ENCODE measurements at regions not wholly inside any gene's neighbourhood (a gene's known extent, or its start where the extent isn't known, plus 50 kb on each side); places are given as distances from the start of the nearest gene placed in this dataset.

DNA sequence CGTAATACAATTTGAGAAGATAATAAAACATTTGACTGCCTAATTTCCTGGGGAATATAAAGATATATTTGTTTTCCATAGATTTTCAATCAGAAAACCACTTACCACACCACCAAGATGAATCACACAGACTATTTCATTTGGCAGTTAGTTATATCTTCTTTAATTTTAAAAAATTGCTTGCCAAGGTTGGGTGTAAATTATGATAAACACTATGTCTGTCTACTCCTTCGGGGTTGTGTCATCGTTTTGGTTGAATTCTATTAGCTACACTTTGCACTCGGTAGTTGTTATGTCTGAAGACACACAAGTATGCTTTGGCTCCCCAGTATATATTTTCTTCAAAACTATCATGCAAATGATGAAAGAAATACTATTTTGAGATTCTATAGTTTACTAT, 594.8 kb upstream of the SEMA3D start:
- no peak for TF ChIP-seq HOXA7 (CRISPR knock-in tag; IDR thresholded peaks at IDR 0.05)
- TF ChIP-seq, protein P1, sequence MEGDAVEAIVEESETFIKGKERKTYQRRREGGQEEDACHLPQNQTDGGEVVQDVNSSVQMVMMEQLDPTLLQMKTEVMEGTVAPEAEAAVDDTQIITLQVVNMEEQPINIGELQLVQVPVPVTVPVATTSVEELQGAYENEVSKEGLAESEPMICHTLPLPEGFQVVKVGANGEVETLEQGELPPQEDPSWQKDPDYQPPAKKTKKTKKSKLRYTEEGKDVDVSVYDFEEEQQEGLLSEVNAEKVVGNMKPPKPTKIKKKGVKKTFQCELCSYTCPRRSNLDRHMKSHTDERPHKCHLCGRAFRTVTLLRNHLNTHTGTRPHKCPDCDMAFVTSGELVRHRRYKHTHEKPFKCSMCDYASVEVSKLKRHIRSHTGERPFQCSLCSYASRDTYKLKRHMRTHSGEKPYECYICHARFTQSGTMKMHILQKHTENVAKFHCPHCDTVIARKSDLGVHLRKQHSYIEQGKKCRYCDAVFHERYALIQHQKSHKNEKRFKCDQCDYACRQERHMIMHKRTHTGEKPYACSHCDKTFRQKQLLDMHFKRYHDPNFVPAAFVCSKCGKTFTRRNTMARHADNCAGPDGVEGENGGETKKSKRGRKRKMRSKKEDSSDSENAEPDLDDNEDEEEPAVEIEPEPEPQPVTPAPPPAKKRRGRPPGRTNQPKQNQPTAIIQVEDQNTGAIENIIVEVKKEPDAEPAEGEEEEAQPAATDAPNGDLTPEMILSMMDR (IDR thresholded peaks at IDR 0.05) = no peak
- TF ChIP-seq SMC3 (IDR thresholded peaks at IDR 0.05) = no peak
- no peak for TF ChIP-seq REST (IDR thresholded peaks at IDR 0.05)
- no peak for TF ChIP-seq EP300 (IDR thresholded peaks at IDR 0.05)

Measured in A549 (cell line).